ENCODE measurements at regions not wholly inside any gene's neighbourhood (a gene's known extent, or its start where the extent isn't known, plus 50 kb on each side); places are given as distances from the start of the nearest gene placed in this dataset.
"Not testable (repeated sequence)": the region's sequence is repeated elsewhere in the genome, so short reads cannot be mapped to it uniquely, and the experiment has no call there.

DNA sequence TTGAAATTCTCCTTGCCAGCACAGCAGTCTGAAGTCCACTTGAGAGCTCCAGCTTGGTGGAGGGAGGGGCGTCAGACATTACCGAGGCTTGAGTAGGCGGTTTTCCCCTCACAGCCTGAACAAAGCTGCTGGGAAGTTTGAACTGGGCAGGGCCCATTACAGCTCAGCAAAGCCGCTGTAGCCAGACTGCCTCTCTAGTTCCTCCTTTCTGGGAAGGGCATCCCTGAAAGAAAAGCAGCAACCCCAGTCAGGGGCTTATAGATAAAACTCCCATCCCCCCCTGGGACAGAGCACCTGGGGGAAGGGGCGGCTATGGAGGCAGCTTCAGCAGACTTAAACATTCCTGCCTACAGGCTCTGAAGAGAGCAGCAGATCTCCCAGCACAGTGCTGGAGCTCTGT is 325.3 kb downstream of the GJA1 start:
- DNase-seq (ENCODE audit: low spot score) = no peak

DNA sequence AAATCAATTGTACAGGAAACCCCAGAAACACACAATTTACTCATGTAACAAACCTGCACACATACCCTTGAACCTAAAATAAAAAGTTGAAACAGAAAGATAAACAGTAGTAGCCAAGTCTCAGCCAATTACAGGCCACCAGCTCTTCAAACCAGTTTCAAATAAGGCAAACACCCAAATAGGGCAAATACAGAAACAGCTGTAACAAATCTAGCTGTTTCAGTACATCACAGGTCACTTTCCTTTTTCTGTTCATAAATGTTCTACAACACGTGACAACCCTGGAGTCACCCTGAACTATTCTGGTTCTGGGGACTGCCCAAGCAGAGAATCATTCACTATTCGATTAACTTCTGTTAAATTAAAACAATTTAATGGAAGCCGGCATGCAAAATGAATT is 329.0 kb downstream of the GJA1 start:
- DNase-seq (ENCODE audit: low spot score) = no peak

DNA sequence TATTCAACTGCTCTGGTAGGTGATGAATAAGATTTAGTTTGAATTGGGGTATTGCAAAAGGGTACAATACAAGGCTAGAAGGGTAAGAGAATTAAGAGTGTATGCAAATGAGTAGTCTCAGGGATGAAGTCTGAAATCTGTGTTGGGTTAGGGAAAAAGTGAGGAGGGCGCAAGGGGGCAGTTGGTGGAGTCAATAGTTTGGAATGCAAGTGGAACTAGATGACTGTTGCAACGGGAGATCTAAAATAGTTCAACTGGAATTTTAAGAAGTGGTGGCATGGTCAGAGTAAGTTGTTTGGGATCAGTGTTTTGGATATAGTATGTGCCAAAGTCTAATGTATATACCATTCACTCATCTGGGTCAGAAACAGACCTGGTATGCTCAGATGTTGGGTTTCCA is 329.6 kb downstream of the GJA1 start:
- no peak for DNase-seq (ENCODE audit: low spot score)

DNA sequence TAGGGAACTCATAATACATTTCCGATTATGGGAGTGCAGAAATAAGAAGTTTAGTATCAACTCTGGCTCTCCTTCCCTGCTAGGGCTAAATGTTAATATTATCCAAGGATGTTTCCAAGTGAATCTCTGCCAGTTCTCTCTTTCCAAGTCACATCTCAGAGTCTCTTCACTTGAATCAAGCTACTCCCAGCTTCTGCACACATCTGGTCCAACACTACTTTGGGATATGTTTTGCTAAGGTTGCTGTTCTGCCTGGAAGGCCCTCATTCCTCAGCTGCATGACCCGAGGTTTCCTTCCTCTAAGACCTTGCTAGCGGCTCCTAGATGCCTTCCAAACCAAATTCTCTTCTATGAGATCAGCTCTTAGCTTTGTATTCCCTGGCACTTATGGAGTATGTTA is 331.8 kb downstream of the GJA1 start:
- no peak for DNase-seq (ENCODE audit: low spot score)

DNA sequence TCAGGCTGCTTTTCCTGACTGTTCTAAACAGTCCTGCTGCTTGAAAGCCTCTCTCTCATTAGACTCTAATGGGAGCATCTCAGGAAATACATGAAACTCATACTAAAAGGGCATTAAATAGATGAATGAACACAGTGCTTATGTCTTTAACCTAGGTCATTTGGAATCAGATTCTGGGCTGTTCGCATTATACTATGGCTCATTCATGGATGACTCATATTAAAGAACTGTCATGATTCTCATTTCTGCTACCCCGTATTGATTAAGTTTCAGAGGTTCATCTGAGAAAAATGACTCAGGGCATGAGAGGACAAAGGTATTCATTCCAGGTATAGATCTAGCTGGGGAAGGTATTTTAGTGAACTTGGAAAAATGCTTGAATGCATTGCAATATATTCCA is 335.5 kb downstream of the GJA1 start:
- DNase-seq (ENCODE audit: low spot score) = no peak

DNA sequence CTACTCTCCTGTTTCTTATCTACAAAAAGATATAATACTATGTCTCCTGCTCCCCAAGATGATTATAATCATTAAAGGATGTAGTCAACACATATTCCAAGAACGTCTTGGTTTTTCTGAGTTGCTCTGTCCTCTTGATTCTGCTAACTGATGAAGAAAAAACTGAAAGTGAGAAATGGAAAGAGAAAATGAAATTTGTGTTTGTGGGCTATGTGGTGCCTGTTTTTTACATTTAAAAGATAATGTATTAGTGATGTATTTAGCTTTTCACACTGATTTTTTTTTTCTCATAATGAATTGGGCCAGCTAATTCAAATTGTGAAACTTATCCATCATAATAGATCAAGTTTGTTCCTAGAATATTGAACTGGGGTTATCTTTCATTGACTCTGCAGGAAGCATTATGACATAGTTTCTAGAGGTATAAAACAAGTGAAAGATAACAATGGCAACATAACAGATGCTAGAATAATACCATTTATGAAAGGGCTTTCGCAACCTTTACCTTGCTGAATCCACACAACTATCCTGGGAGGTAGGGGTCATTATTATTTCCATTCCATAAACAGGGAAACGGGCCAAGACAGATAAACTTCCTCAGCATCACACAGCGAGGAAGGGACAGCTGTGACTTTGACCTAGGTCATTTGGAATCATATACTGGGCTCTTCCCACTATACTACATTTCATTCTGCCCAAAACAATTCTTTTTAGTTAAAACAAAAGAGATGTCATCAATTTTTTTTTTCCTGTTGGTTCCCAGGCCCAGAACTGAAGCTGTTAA is 336.7 kb downstream of the GJA1 start:
- no peak for DNase-seq (ENCODE audit: low spot score)

DNA sequence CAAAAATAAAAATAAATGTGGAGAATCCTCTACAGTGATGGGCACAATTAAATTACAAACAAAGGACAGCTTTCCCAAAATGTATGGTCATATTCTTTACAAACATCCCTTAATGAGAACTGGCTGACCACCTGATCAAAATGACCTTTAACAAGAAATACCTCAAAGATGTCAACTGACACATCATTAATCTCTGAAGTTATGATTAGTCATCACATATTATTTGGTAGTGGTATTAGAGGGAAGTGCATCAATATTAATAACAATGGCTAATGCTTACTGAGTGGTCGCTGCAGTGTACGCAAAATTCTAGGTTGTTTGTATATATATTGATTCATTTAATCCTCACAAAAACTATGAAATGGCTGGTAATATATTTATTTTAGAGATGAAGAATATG is 340.6 kb downstream of the GJA1 start:
- no peak for DNase-seq (ENCODE audit: low spot score)

DNA sequence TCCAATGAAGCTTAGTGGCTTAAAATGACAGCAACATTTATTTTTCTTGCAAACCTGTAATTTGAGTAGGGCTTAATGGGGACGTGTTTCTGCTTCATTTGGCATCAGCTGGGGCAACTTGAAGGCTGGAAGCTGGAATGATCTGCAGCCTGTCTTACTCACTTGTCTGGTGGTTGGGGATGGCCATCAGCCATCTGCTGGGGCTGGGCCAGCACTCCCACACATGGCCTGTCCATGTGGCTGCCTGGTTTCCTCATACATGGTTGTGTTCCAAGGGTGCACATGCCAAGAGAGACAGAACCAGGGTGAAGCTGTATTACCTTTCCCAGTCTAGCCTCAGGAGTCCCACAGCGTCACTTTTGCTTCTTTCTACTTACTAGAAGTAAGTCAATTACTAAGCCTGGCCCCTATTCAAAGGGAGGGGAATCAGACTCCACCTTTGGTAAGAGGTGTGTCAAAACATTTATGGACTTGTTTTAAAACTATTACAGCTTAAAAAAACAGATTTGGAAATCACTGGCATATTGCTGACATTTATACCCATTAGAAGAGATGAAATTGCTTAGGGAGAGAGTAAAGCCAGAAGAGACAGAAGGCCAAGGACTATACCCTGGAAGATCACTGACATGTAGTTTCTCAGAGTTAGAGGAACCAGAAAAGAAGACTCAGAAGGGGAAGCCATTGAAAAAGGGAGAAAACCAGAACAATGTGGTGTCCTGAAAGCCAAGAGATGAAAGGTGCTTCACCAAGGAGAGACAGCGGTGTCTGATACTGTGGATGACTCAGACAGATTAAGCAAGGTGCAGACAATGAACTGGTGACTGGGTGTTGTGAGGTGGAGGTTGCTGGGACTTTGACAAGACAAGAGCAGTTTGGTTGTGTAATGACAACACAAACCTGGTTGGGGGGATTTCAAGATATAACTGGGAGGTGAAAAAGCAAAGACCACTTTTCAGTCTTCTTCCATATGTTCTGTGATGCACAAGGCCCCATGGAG is 345.2 kb downstream of the GJA1 start:
- DNase-seq (ENCODE audit: low spot score) = no peak

DNA sequence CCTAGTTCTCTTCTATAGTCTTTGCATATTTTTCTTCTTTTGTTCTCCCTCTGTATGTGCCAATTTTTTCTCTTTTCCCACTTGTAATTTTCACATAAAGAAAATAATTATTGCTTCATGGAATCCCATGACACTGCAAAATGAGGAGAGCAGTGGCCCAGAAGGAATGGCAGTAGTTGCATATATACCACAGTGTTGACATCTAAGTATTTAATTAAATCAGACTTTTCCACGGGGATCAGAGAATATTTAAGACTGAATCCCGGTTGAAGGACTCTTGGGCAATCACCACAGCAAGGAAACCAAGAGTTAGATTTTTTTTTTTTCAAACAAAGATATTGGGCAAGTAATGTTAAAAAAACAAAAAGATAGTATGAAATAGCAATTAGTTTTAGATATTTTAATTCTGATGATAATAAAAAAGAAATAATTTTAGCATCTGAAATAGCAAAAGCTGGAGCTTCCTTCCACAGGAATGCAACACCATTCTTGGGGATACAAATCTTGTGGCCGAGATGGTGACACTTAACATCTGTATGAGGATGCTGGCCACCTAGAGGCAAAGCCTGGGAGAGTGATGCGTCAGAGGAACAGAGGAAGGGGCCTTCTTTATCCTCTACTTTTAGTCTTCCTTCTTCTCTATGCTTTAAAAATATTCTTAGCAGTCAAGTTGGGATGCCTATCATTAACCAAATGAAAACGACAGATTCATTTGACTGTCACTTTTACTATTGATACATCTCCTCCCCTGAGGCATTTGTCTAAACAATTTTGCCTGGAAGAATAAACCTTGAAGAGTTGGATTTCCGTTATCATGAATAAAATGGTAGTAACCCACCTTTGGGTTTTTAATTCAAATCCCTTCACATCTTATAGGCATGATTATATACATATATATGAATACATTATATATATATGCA is 356.2 kb downstream of the GJA1 start:
- no peak for DNase-seq (ENCODE audit: low spot score)

DNA sequence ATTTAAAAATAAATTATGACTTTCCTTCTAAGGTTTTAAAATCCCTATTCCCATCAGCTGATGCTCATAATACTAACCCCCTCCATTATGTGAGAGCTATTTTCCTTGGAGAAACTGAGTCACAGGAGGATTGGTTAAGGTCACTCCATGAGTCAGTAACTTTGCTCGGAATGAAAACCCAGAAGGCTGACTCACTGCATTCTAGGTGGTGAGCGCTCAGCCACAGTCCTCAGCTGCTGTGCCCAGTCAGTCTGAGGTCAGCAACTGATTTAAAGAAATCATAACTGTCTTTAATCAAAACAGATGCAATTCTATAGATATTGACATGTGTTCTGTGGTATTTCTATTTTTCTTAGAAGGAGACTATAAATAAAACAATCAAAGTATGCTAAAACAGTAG is 359.2 kb downstream of the GJA1 start:
- DNase-seq (ENCODE audit: low spot score) = peak; percentile 87

DNA sequence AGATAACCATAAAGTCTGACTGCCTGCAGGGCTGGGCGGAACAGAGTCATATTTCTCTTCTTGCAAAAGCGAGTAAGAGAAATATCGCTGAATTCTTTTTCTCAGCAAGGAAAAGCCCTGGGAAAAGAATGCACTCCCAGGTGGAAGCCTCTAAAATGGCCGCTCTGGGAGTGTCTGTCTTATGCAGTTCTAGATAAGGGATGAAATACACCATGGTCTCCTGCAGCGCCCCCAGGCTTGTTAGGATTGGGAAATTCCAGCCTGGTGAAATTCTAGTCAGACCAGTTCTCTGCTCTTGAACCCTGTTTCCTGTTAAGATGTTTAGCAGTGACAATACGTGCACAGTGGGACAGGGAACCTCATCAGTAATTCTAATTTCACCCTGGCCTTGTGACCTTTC is 362.2 kb downstream of the GJA1 start:
- DNase-seq (ENCODE audit: low spot score) = not testable (repeated sequence)

DNA sequence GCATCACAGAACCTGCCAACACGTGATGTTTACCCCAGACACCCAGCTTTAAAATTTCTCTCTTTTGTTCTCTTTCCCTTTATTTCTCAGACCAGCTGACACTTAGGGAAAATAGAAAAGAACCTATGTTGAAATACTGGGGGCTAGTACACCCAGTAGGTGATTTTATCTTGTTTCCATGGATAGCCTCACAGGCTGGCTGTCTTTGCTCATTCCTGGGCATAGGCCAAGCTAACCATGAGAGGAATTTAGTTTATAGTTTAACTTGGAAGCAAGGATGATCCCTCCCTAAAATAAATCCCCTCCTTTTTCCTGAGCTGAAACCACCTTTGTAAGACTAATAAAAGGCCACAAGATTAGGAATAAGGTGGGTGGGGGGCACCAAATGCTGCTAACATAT is 362.7 kb downstream of the GJA1 start:
- DNase-seq (ENCODE audit: low spot score) = not testable (repeated sequence)

DNA sequence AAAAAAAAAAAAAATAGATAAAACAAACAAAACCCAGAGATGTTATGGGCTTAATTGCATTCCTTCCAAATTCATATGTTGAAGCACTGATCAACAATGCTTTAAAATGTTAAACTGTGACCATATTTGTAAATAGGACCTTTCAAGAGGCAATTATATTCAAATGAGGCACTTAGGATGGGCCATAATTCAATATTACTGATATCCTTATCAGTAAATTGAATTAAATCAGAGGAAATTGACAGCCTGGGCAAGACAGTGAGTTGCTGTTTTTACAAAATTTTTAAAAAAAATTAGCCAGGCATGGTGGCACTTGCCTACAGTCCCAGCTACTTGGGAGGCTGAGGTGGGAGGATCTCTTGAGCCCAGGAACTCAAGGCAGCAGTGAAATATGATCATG is 364.1 kb downstream of the GJA1 start:
- no peak for DNase-seq (ENCODE audit: low spot score)

DNA sequence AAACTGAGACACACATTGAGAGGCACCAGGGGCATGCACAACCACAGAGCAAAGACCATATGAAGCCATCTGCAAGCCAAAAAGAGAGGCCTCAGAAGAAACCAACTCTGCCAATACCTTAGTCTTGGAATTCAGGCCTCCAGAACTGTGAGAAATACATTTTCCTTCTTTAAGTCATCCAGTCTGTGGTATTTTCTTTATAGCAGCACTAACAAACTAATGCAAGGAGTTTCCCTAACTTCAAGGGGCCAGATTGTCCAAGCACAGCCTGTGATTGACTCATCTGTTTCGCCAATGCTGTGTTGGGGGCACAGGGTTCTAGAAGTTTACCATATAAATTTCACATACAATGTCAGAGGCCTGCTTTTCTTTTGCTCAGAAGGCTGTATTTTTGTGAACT is 364.6 kb downstream of the GJA1 start:
- no peak for DNase-seq (ENCODE audit: low spot score)

DNA sequence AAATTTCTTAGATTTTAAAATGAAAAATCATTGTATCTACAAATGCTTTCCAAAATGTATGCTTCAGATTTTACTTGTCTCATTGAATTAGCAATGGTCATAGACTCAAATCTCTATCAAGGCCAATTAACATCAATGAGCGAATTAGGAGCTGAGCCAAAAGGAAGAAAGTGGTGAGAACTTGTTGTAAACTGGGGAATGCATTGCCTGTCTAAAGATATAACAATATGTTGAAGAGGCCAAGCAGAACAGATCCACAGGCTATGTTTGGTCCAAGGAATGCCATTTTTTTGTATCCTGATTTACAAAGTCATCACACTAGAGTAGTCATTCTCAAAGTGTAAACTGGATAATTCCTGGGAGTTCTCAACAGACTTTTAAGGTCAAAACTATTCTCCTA is 370.7 kb downstream of the GJA1 start:
- DNase-seq (ENCODE audit: low spot score) = no peak

DNA sequence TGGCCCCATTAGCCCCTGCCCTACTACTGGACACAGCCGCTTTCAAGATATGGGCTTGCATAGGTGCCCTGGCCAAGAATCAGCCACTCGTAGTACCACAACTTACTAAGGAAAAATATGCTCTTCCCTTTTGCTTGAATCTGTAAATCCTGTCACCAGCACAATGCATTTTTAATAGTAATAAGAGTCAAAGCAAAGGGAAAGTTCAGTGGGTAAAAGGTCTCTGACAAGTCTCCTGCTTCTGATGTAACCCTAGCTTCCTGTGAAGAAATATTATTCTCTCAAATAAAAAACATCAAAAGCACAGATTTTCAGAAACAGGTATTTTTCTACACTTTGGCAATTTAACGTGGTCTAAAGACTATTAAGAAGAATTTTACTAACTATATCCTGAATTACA is 373.8 kb downstream of the GJA1 start:
- DNase-seq (ENCODE audit: low spot score) = no peak

DNA sequence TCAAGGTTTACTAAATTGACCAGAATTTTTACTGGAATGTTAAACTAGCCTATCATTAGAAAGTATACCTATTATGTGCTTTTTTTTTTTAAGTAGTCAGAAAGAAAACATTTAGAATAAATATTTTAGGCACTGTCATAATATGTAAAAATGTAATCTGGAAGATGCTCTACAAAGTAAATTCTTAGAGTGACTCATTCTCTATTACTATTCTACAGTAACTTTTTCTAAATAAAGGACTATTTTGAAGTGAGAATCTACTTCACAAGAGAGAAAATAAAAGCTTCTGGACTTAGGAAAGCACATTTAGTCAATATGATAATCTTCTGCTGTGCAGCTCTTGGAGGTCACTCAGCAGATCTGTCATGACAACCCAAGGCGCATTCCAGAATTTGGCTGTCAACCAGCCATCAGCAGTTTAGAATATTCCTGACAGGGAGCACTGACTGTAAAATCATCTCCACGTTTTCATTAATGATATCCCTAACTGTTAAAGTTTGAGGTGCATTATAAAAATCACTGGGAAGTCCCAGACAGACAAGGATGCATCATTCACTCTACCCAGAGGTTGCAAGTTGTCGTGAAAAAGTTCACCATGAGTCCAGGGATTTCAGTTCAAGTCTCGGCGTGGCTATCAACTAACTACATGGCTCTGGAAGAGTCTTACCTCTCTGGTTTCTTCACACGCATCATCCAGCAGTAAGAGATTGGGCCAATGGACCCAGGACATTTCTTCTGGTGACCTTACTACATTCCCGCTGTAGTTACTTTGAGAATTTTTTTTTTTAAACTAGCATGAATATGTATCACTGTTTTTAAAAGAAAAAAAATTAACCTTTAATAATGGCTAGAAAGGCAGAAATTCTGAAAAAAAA is 374.9 kb downstream of the GJA1 start:
- DNase-seq (ENCODE audit: low spot score) = no peak

DNA sequence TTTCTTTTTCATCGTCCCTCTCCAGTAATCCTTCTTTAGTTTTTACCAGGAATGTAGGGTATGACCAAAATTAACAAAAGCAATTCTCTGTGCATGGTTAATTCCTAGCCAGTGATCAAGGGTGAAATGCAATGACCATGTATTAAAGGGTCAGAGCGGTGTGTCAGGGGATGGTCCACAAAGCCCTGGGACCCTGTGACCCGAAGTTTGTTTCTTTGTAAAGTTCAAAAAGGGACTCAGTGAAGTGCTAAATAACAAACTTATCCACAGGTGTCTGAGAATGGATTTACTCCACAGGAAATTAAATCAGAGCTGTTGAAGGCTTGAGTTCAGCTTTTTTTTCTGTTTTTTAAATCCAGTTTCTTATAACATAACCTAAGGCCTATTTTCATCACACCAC is 375.7 kb downstream of the GJA1 start:
- no peak for DNase-seq (ENCODE audit: low spot score)

DNA sequence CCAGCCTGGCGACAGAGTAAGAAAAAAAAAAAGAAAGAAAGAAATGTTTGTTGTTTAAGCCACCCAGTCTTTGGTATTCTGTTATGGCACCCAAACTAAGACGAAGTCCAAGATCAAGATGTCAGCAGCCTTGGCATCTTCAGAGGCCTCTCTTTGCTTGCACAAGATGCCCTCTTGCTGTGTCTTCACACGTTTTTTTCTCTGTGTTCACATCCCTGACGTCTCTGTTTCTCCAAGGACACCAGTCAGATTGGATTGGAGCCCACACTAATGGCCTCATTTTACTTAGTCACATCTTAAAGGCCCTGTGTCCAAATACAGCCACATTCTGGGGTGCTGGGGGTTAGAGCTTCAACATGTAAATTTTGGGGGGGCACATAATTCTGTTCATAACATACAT is 380.9 kb downstream of the GJA1 start:
- DNase-seq (ENCODE audit: low spot score) = no peak

DNA sequence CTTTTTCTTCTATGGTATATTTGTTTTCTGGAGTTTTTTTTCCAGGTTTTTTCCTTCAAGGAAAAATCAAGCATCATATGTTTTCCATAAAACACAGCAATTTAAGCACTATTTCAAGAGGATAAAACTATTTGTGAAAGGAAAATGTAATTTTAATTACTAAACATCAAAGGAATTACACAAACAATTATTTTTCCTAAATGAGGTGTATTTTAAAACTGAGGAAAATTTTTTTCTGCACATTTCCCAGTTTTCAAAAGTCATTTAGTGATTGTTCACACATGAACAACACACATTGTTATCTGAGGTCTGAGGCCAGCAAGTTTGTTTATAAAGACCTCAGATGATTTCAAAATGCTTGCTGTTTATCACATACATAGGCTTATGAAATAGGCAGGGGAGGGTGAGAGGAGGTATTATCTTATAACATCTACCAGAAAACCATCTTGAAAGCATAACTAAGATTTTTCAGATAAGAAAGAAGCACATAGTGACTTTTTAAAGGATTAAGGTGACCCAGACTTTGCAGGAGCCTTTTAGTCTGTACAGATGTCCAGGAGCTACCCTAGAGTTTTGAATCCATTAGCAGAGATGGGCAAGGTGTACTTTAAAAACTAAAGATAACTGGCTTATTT is 381.6 kb downstream of the GJA1 start:
- DNase-seq (ENCODE audit: low spot score) = no peak

DNA sequence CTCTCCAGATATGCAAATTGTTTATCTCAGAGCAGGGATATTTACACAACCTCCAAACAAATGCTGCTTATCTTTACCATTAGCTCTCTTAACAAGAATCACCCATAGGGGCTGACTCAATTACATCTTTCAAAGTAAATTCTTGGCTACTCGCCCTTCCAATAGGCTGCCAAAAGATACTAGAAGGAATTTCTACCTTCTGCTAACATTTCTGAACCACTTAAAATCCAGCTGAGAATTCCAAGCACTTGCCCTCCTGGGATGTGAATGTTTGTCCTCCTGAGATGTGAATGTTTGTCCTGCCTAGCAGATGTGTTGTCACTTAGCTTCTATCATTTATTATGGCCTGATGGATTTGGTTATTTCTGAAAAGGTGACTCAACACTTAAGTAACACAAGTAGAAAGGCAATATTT is 388.0 kb downstream of the GJA1 start:
- DNase-seq (ENCODE audit: low spot score) = no peak

Measured in kidney capillary endothelial cell (primary cell).